HG03432 (cell line): ENCODE measurements at regions not wholly inside any gene's neighbourhood (a gene's known extent, or its start where the extent isn't known, plus 50 kb on each side); places are given as distances from the start of the nearest gene placed in this dataset.
"Not testable (repeated sequence)": the region's sequence is repeated elsewhere in the genome, so short reads cannot be mapped to it uniquely, and the experiment has no call there.

Experiments used
- ATAC-seq: cut with Tn5 transposase; IDR thresholded peaks from one replicate; pipeline ENCODE4 v1.9.1; 2021; ENCODE audit warnings: mild to moderate bottlenecking, moderate library complexity; ENCODE audit not compliant: unreplicated experiment

GRCh38 chr6:119443993-119444641 lies 94.6 kb upstream of the MAN1A1 start:
- ATAC-seq = no peak

- peak; percentile 43 for ATAC-seq
Measured at GRCh38 chr6:119442776-119443184, 93.2 kb upstream of the MAN1A1 start.

GRCh38 chr6:119440953-119441352 lies 91.4 kb upstream of the MAN1A1 start:
- ATAC-seq = no peak

- no peak for ATAC-seq
Measured at GRCh38 chr6:119436583-119436982, 87.0 kb upstream of the MAN1A1 start.

GRCh38 chr6:119431799-119432198 lies 82.2 kb upstream of the MAN1A1 start:
- no peak for ATAC-seq

- no peak for ATAC-seq
Measured at GRCh38 chr6:119430805-119431204, 81.2 kb upstream of the MAN1A1 start.

- ATAC-seq = no peak
Measured at GRCh38 chr6:119428633-119429032, 79.1 kb upstream of the MAN1A1 start.

GRCh38 chr6:119426619-119427018 lies 77.1 kb upstream of the MAN1A1 start:
- no peak for ATAC-seq

- ATAC-seq = no peak
Measured at GRCh38 chr6:119423996-119424395, 74.4 kb upstream of the MAN1A1 start.

- not testable (repeated sequence) for ATAC-seq
Measured at GRCh38 chr6:119418084-119418483, 68.5 kb upstream of the MAN1A1 start.

GRCh38 chr6:119407156-119407555 lies 57.6 kb upstream of the MAN1A1 start:
- no peak for ATAC-seq

GRCh38 chr6:119405114-119405513 lies 55.6 kb upstream of the MAN1A1 start:
- ATAC-seq = not testable (repeated sequence)
